ENCODE measurements at regions not wholly inside any gene's neighbourhood (a gene's known extent, or its start where the extent isn't known, plus 50 kb on each side); places are given as distances from the start of the nearest gene placed in this dataset.

DNA sequence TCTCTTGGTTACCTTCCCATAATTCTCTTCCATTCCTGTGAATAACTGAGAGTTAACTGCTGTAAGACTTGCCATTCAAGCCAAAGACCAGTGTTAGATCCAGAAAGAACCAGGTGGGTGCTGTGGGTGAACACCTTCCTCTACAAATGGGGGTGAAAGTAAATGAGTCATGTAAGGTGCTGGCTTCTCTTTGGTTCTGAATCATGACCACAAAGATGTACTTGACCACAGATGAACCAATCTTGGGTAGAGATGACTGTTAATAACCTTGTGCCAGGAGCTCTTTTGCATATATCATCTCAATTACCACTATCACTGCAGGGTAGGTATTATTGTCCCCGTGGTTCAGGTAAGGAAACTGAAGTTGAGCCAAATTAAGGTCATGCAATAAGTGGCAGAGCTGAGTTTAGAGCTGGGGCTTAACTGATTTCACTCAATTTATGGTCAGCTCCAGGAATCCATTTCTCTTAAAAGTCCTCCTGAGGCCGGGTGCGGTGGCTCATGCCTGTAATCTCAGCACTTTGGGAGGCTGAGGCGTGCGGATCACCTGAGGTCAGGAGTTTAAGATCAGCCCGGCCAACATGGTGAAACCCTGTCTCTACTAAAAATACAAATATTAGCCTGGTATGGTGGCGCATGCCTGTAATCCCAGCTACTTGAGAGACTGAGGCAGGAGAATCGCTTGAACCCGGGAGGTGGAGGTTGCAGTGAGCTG, 244.9 kb upstream of the CXCR4 start:
- POLR2A ChIA-PET = no interaction called here
- no peak for ATAC-seq

DNA sequence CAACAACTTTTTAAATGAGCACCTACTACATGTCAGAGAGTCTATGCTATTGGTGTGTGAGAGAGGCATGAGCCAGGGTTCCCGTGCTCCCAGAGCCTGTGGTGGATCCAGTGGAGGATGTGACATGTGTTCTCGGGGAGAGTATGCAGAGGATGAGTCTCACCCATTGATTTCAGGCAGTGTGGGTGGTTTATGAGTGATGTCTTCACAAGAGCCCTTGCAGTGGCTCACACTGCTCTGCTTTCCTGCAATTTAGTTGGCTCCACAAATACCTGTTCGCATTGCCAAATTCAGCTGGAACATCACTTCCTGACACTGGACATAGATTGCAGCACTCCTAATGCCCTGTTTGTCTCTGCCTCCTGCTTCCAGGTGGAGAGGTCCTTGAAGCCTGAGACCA, 243.6 kb upstream of the CXCR4 start:
- Histone ChIP-seq H3K4me1 (ENCODE audit: control insufficient read depth, insufficient read depth, low read length) (no peaks in the 10 kb centered on the region), H3K27ac (ENCODE audit: low read length) (no peak overlapping the region), H3K27me3 (ENCODE audit: control insufficient read depth, insufficient read depth, low read length) (no peaks in the 10 kb centered on the region), H3K9me3 (ENCODE audit: control insufficient read depth, insufficient read depth, low read depth, low read length) (no peaks in the 10 kb centered on the region), H3K4me3 (ENCODE audit: low read depth in 2 of 2, low read length in 2 of 2) (no peak overlapping the region), H3K36me3 (ENCODE audit: control insufficient read depth, insufficient read depth, low read length) (no peaks in the 10 kb centered on the region)
- ATAC-seq (no peak), DNase-seq (ENCODE audit: low read depth, low spot score) (no peak)
- intact Hi-C loops (cut with micrococcal nuclease; ENCODE audit: unreplicated experiment) = no loop called here
- TF ChIP-seq SIN3A (IDR thresholded peaks at IDR 0.05; ENCODE audit: borderline replicate concordance, insufficient read depth, low read depth, low read length) = no peak
- no peak for TF ChIP-seq POLR2AphosphoS5 (IDR thresholded peaks at IDR 0.05; ENCODE audit: low read depth, low read length)
- no peak for TF ChIP-seq TCF7L2 (IDR thresholded peaks at IDR 0.05; ENCODE audit: low read depth, low read length)
- TF ChIP-seq, protein P1, sequence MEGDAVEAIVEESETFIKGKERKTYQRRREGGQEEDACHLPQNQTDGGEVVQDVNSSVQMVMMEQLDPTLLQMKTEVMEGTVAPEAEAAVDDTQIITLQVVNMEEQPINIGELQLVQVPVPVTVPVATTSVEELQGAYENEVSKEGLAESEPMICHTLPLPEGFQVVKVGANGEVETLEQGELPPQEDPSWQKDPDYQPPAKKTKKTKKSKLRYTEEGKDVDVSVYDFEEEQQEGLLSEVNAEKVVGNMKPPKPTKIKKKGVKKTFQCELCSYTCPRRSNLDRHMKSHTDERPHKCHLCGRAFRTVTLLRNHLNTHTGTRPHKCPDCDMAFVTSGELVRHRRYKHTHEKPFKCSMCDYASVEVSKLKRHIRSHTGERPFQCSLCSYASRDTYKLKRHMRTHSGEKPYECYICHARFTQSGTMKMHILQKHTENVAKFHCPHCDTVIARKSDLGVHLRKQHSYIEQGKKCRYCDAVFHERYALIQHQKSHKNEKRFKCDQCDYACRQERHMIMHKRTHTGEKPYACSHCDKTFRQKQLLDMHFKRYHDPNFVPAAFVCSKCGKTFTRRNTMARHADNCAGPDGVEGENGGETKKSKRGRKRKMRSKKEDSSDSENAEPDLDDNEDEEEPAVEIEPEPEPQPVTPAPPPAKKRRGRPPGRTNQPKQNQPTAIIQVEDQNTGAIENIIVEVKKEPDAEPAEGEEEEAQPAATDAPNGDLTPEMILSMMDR (IDR thresholded peaks at IDR 0.05) = no peak
- TF ChIP-seq, protein P2, sequence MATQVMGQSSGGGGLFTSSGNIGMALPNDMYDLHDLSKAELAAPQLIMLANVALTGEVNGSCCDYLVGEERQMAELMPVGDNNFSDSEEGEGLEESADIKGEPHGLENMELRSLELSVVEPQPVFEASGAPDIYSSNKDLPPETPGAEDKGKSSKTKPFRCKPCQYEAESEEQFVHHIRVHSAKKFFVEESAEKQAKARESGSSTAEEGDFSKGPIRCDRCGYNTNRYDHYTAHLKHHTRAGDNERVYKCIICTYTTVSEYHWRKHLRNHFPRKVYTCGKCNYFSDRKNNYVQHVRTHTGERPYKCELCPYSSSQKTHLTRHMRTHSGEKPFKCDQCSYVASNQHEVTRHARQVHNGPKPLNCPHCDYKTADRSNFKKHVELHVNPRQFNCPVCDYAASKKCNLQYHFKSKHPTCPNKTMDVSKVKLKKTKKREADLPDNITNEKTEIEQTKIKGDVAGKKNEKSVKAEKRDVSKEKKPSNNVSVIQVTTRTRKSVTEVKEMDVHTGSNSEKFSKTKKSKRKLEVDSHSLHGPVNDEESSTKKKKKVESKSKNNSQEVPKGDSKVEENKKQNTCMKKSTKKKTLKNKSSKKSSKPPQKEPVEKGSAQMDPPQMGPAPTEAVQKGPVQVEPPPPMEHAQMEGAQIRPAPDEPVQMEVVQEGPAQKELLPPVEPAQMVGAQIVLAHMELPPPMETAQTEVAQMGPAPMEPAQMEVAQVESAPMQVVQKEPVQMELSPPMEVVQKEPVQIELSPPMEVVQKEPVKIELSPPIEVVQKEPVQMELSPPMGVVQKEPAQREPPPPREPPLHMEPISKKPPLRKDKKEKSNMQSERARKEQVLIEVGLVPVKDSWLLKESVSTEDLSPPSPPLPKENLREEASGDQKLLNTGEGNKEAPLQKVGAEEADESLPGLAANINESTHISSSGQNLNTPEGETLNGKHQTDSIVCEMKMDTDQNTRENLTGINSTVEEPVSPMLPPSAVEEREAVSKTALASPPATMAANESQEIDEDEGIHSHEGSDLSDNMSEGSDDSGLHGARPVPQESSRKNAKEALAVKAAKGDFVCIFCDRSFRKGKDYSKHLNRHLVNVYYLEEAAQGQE (IDR thresholded peaks at IDR 0.05; ENCODE audit: insufficient read depth in 1 of 2, low read depth in 2 of 2, low read length in 1 of 2) = no peak
- CTCF ChIA-PET = no interaction called here
- in situ Hi-C loops (cut with HindIII; ENCODE audit: low pct_unique_long_range_greater_than_20kb, low sequenced_read_pairs) = no loop called here
- BruUV-seq (replicated peaks) = no TSS peak
- POLR2A ChIA-PET = no interaction called here

More for the DNA sequence above, 244.9 kb upstream of the CXCR4 start:
- BruUV-seq (replicated peaks) = no TSS peak
- CTCF ChIA-PET = no interaction called here
- in situ Hi-C loops (cut with HindIII; ENCODE audit: low pct_unique_long_range_greater_than_20kb, low sequenced_read_pairs) (no loop called here), intact Hi-C loops (cut with micrococcal nuclease; ENCODE audit: unreplicated experiment) (no loop called here)
- no peaks in the 10 kb centered on the region for H3K27me3 ChIP-seq (ENCODE audit: control insufficient read depth, insufficient read depth, low read length)
- no peak for TF ChIP-seq POLR2AphosphoS5 (IDR thresholded peaks at IDR 0.05; ENCODE audit: low read depth, low read length)
- TF ChIP-seq, protein P1 (IDR thresholded peaks at IDR 0.05) = no peak
- no peak for TF ChIP-seq SIN3A (IDR thresholded peaks at IDR 0.05; ENCODE audit: borderline replicate concordance, insufficient read depth, low read depth, low read length)
- TF ChIP-seq TCF7L2 (IDR thresholded peaks at IDR 0.05; ENCODE audit: low read depth, low read length) = no peak
- TF ChIP-seq, protein P2 (IDR thresholded peaks at IDR 0.05; ENCODE audit: insufficient read depth in 1 of 2, low read depth in 2 of 2, low read length in 1 of 2) = no peak
- DNase-seq (ENCODE audit: low read depth, low spot score) = no peak
- H3K9me3 ChIP-seq (ENCODE audit: control insufficient read depth, insufficient read depth, low read depth, low read length) = no peaks in the 10 kb centered on the region
- H3K27ac ChIP-seq (ENCODE audit: low read length) = no peak overlapping the region
- no peaks in the 10 kb centered on the region for H3K4me1 ChIP-seq (ENCODE audit: control insufficient read depth, insufficient read depth, low read length)
- H3K4me3 ChIP-seq (ENCODE audit: low read depth in 2 of 2, low read length in 2 of 2) = no peak overlapping the region
- H3K36me3 ChIP-seq (ENCODE audit: control insufficient read depth, insufficient read depth, low read length) = no peaks in the 10 kb centered on the region
